Fibroblast of upper back skin (primary cell): ENCODE measurements at regions not wholly inside any gene's neighbourhood (a gene's known extent, or its start where the extent isn't known, plus 50 kb on each side); places are given as distances from the start of the nearest gene placed in this dataset.

Experiments
- DNase-seq: peaks from one replicate; pipeline ENCODE4 v3.0.0-alpha.2; 2013

GRCh38 chr4:157854819-157855218 lies 318.0 kb downstream of the GASK1B start:
- DNase-seq, result no peak

DNA sequence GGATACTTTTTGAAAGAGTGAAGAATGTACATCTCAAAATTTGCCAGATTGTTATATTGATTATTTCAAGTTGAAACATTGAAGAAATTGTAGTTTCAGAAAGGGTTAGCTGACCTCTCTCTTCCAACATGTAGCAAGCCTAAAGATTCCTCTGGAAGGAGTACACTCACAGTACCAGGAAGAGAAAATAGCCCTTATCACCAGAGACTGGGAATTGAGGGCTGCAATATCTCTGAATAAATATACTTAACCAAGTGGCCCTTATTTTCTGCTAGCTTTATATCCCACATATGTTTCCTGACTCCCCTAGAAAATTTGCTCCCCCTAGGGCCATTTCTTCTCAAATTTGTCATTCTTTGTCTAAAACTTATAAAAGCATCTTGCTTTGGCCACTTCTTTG lies 332.2 kb downstream of the GASK1B start:
- no peak for DNase-seq

GRCh38 chr4:157840034-157840433 lies 332.8 kb downstream of the GASK1B start:
- DNase-seq, result no peak

GRCh38 chr4:157838366-157838765 lies 334.5 kb downstream of the GASK1B start:
- no peak for DNase-seq

DNA sequence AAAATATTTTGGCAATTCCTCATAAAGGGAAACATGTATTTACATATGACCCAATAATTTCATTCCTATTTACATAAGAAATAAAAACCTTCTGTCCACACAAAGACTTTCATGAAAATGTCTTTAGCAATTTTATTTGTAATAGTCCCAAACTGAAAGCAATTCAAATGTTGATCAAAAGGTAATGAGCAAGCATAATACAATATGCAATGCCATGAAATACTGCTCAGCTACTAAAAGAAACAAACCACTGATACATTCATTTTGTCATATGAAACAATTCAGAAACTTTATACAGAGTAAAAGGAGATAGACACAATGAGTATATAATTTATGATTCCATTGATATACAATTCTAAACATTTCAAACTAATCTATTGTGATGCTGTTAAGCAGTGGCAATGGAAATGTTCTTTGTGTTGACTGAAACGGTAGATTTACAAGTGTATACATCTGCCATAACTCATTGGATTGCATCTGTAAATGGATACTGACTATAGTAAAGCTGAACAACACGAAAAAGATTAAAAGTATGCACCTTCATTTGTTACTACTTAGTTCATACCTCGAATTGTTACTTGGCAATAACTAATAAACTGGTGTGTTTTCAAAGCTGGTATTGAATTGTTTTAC lies 335.6 kb downstream of the GASK1B start:
- DNase-seq, result no peak

GRCh38 chr4:157832596-157832995 lies 340.2 kb downstream of the GASK1B start:
- DNase-seq, result no peak

- no peak for DNase-seq
Observed at GRCh38 chr4:157824021-157824420, 348.8 kb downstream of the GASK1B start.

DNA sequence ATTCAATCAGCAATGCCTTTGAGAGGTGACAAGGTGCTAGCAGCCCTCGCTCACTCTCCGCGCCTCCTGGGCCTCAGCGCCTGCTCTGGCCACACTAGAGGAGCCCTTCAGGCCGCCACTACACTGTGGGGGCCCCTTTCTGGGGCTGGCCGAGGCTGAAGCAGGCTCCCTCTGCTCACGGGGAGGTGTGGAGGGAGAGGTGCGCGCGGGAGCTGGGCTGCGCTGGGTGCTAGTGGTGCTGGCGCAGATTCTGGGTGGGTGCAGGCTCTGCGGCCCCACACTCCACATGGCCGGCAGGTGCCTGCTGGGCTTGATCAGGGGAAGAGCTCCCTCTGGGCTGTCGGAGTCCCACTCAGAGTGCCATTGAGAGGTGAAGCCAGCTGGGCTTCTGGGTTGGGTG lies 351.0 kb downstream of the GASK1B start:
- DNase-seq, result no peak

DNA sequence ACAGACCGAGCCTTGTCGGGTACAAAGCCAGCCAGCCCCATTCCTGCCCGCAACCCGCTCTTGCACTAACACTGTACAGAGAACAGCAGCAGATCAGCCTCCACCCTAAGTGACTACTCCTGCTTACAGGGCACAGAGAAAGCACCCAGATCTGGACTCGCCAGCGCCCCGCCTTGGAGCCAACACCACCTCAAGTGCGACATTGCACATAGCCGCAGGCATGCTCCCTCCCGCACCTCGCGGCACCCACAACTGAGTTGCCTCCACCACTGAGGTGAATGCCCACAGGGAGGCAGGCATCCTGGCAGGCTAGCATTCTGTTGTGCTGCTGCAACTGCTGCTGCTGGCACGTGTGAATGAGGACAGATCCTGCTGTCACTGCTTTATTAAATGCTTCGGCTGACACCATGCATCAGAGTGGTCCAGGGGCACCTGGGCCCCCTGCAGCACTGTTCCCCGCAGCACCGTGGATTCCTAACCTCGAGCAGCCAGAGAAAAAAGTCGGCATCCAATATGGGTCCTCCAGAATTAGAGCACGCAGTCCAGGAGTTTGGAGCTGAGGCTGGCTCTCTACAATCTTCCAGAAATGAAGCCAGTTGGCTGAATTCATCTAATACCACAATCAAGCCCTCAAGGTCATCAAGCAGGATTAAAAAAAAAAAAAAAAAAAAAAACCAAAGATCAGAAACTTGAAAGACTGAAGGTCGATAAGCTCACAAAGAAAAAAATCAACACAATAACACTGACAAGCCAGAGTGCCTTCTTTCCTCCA lies 352.9 kb downstream of the GASK1B start:
- DNase-seq, result no peak

DNA sequence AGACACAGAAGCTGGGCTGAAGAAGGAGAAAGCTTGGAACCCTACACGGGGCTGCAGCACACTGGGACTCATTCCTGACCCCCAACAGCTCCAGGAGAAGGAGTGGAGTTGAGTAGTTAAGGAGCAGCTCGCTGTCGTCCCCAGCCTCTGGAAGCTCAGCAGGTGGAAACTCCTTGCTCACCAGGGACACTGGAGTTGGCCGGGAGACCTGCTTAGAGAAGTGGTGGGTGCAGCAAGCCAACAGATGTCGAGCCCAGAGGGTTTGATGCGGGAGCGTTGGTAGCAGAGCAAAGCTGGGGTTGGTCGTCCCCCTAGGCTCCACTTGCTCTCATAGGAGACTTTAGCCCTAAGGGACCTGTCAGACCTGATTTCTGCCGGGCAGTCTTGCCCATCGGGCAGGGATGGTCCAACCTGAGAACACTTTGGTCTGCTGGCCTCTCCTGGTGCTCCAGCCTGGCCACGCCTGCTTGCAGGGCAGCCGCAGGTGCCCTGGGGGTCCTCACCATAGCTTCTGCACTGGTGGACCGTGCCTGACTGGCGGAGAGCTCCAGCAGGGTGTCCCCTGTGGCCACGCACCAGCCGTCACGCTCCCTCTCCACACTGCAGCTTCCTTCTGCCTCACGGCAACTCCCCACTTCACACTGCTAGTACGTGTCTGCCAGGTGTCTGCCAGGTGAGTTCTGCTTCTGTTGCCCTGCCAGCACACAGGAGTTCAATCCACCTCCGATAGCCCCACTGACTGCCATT lies 353.7 kb downstream of the GASK1B start:
- no peak for DNase-seq

DNA sequence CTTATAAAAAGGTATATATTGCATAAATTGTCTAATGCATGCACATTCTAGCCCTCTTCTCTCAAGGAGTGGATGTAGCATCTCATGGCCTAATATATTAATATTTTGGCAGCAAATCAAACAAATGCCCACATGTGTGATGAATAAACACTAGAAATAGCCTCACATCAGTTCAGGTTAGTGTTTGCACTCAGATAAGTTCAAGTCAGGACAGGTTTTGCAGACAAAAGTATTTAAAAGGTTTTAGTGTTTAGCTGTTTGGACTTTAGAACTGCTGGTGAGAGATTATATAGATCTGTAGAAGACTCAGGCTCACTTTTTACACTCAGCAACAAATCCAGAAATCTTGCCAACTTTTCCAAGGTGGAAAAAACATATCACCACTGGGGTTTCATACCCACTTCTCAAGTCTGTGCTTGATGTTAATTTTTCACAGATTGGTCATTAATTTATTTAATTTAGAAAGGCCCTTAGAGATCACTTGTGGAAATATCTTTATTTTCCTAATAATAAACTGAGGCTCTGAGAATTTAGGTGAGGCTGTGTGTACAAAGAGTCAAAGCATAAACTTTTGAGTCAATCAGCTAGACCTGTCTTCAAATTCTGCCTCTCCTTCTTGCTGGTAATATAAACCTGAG lies 362.6 kb downstream of the GASK1B start:
- no peak for DNase-seq

DNA sequence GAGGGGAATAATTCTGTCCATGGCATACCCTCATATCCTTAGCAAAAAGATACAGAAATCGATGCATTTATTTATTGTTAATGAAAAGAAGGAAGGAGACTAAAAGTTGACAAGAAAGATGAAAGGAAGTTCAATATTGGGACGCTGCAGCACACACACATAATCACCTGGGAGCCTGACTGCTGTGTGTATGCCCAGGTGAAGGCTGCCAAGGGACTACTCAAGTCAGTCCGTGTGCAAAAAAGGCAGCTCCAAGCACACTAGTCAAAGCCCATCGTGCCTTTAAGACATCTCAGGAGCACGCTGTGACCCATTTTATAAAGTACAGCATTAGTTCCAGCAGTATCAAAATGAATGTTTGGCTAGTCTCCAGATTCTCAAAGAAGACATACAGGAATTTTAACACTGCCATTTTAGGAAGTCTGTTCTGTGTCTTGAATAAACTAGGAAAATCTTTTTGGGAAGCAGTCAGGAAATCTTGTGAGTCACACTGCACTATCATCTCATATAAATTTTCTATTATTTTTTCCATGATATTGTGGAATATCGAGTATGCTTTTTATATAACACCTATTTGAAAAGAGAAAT lies 363.9 kb downstream of the GASK1B start:
- DNase-seq, result no peak

- no peak for DNase-seq
Observed at GRCh38 chr4:157806184-157806583, 366.6 kb downstream of the GASK1B start.

GRCh38 chr4:157804986-157805385 lies 367.8 kb downstream of the GASK1B start:
- DNase-seq, result no peak

GRCh38 chr4:157803845-157804521 lies 368.8 kb downstream of the GASK1B start:
- no peak for DNase-seq

- no peak for DNase-seq
Observed at GRCh38 chr4:157803421-157803820, 369.4 kb downstream of the GASK1B start.

DNA sequence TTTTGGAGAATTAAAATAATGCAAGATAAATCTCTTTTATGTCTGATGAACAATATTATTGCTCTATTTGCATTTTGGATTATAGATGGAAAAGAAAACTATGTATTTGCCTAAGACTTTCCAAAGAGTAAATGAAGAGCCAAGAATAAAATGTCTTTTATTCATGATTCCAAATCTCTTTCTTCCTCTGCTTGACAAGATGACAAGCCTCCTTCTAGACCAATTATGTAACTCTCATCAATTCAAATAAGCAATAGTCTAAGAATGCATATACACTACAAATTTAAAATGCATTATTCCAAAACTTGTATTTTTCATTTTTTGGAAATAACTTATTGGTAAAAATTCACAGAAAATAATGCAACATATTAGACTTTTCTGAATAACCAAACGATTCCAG lies 377.3 kb downstream of the GASK1B start:
- DNase-seq, result no peak

DNA sequence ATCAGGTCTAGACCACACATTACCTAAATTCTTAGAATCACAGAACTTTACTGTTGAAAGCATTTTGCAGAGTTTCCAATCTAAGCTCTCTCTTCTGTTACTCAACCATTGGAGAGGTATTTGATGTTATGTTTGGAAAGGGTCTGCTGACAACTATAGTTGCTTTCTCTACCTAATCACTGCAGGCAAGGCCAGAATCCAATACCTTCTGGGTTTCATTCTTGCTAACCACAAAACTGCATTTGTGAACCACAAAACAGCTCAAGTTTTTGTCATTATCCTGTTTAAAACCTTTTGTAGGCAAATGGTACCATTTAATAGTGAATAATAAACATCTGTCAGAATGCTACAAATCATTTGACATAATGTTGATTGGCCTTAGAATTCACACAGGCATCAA lies 380.1 kb downstream of the GASK1B start:
- peak; percentile 38 for DNase-seq

- no peak for DNase-seq
Observed at GRCh38 chr4:157791236-157791635, 381.6 kb downstream of the GASK1B start.

GRCh38 chr4:157787618-157788017 lies 385.2 kb downstream of the GASK1B start:
- DNase-seq, result no peak

DNA sequence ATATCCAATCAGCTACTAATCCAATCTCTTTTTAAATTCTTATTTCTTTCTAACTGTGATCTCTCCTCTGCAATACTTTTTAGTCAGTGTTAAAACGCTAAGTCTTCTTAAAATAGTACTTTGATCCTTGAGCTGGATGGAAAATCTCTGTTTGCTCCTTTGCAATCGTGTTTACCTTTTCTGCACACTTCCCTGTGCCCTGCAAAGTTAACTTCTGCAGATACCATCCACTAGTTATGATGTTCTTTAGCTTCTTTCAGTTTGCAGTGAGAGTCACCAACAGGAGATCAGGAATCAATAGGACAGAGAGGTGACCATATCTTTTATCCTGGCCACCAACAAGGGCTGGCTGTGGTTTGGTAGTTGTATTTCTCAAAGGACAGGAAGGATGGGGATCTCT lies 391.5 kb downstream of the GASK1B start:
- DNase-seq, result no peak

DNA sequence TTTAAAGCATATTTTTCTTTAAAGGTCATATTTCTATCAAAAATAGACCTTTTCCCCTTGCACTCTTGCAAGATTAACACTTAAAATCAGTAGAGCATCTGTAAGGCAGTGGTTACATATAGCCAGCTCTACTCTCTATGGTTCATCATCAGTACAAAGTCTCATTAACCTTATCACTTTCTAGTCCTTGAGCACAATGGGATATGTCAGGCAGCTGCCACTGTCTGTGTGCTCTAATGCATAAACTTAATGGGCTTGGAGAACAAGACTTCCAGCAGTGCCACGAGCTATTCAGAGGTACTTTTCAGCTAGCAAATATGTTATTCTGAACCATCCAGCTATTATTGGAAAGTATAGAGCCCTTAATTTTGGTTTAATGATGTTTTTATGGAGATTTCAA lies 393.7 kb downstream of the GASK1B start:
- no peak for DNase-seq
